Adrenal gland (tissue), 5 donors: ENCODE measurements at regions not wholly inside any gene's neighbourhood (a gene's known extent, or its start where the extent isn't known, plus 50 kb on each side); places are given as distances from the start of the nearest gene placed in this dataset.

ENCODE experiments used
- CTCF ChIP-seq, 6 experiments: fragments of 450-650 bp in 4 of 6; fragments of 200-600 bp in 2 of 6; sonication (generic) in 1 of 6; IDR thresholded peaks; 1 replicate in 5 of 6; 2 replicates in 1 of 6; pipeline versions ENCODE4 v1.5.1 to v1.8.0; 2016 to 2021; ENCODE audit warnings: antibody characterized with exemption in 6 of 6, mild to moderate bottlenecking in 2 of 6, moderate library complexity in 1 of 6
- POLR2A ChIP-seq, 2 donors: fragments of 450-650 bp; IDR thresholded peaks; one replicate each; pipeline ENCODE4 v1.6.1; 2017; ENCODE audit warnings: antibody characterized with exemption in 2 of 2, mild to moderate bottlenecking in 2 of 2, moderate library complexity in 1 of 2
- donor health status: DM: no; HTN: no; CAD: no.

GRCh38 chr3:141429371-141430035 is 57.3 kb upstream of the RASA2 start:
- TF ChIP-seq CTCF (IDR thresholded peaks at IDR 0.05), result no peak
- TF ChIP-seq POLR2A (IDR thresholded peaks at IDR 0.05), result no peak
